Caco-2 (cell line): ENCODE measurements at regions not wholly inside any gene's neighbourhood (a gene's known extent, or its start where the extent isn't known, plus 50 kb on each side); places are given as distances from the start of the nearest gene placed in this dataset.
"Not testable (repeated sequence)": the region's sequence is repeated elsewhere in the genome, so short reads cannot be mapped to it uniquely, and the experiment has no call there.

Experiments used
- BruUV-seq: library from RNA; stranded (reverse); fragments of 400-500 nt; replicated peaks from 2 replicates; lab custom pipeline; 2021; lab: Mats Ljungman, UMichigan
- CTCF ChIA-PET: fragments of 300-600 bp; sonication (Branson Sonifier 250); formaldehyde crosslinking; loops from one replicate; lab custom pipeline; 2022; ENCODE audit warnings: antibody characterized with exemption; lab: Charles Lee
- POLR2A ChIA-PET: fragments of 300-600 bp; sonication (Branson Sonifier 250); formaldehyde crosslinking; loops from one replicate; lab custom pipeline; 2022; ENCODE audit warnings: antibody characterized with exemption; lab: Charles Lee
- DNase-seq, 2 experiments: peaks; one replicate each; pipeline versions ENCODE4 v3.0.0 to v3.0.0-alpha.2; 2020 to 2022
- H3K27me3 ChIP-seq: replicated peaks from 2 replicates; pipeline ENCODE4 v1.6.0; 2011; ENCODE audit warnings: low read length; ENCODE audit not compliant: control insufficient read depth, insufficient read depth
- H3K36me3 ChIP-seq: 2 replicates; pipeline ENCODE4 v1.5.1; 2011; ENCODE audit warnings: low read length; ENCODE audit not compliant: control insufficient read depth, insufficient read depth
- H3K4me1 ChIP-seq: fragments of 250-450 bp; sonication (Bioruptor Pico); 2 replicates; pipeline ENCODE4 v1.5.1; 2020; ENCODE audit warnings: mild to moderate bottlenecking
- H3K4me3 ChIP-seq: 2 replicates; pipeline ENCODE4 v1.5.1; 2011; ENCODE audit warnings: low read depth, mild to moderate bottlenecking, control low read depth, low read length
- H3K9me3 ChIP-seq: fragments of 250-450 bp; sonication (Bioruptor Pico); 2 replicates; pipeline ENCODE4 v1.5.1; 2020; ENCODE audit warnings: mild to moderate bottlenecking, moderate library complexity
- H3K27ac Mint-ChIP-seq: one replicate; pipeline ENCODE4 v1.8.0; 2022; ENCODE audit warnings: mixed read lengths; ENCODE audit not compliant: unreplicated experiment
- H3K27me3 Mint-ChIP-seq: one replicate; pipeline ENCODE4 v1.8.0; 2022; ENCODE audit warnings: mixed read lengths; ENCODE audit not compliant: insufficient read depth, unreplicated experiment
- H3K36me3 Mint-ChIP-seq: one replicate; pipeline ENCODE4 v1.8.0; 2022; ENCODE audit warnings: mild to moderate bottlenecking, mixed read lengths; ENCODE audit not compliant: insufficient read depth, unreplicated experiment
- H3K4me1 Mint-ChIP-seq: one replicate; pipeline ENCODE4 v1.8.0; 2022; ENCODE audit warnings: low read depth, mixed read lengths; ENCODE audit not compliant: unreplicated experiment
- H3K4me3 Mint-ChIP-seq: one replicate; pipeline ENCODE4 v1.8.0; 2022; ENCODE audit warnings: mild to moderate bottlenecking, moderate library complexity, mixed read lengths; ENCODE audit not compliant: unreplicated experiment
- H3K9me3 Mint-ChIP-seq: one replicate; pipeline ENCODE4 v1.8.0; 2022; ENCODE audit warnings: mixed read lengths; ENCODE audit not compliant: unreplicated experiment
- CTCF ChIP-seq, 2 experiments: fragments of 200-600 bp in 1 of 2; IDR thresholded peaks; 1 replicate in 1 of 2; 2 replicates in 1 of 2; pipeline versions ENCODE4 v1.5.1 to v1.8.0; 2011 to 2022; ENCODE audit warnings: antibody characterized with exemption in 1 of 2, control low read depth in 1 of 2, inconsistent platforms in 1 of 2, low read depth in 1 of 2, low read length in 1 of 2, mild to moderate bottlenecking in 1 of 2, moderate library complexity in 1 of 2; ENCODE audit not compliant: insufficient read depth in 1 of 2, severe bottlenecking in 1 of 2, unreplicated experiment in 1 of 2
- intact Hi-C: fragments of 100-400 bp; cut with micrococcal nuclease; formaldehyde crosslinking; loops from one replicate; pipeline ENCODE4 v1.10.0; 2022; ENCODE audit not compliant: unreplicated experiment

- Histone ChIP-seq H3K9me3 (no peaks in the 10 kb centered on the region; the same call in 1 of the 2 replicates), H3K36me3 (no peaks in the 10 kb centered on the region), H3K4me1 (no peaks in the 10 kb centered on the region), H3K4me3 (no peak overlapping the region), H3K27me3 (no peaks in the 10 kb centered on the region)
- intact Hi-C loops, result no loop called here
- ChIA-PET CTCF (no interaction called here), POLR2A (no interaction called here)
- Mint-ChIP-seq H3K36me3 (no peaks in the 10 kb centered on the region), H3K9me3 (no peaks in the 10 kb centered on the region), H3K4me3 (no peak overlapping the region), H3K4me1 (no peaks in the 10 kb centered on the region), H3K27me3 (no peaks in the 10 kb centered on the region), H3K27ac (no peak overlapping the region)
- DNase-seq, result no peak
- BruUV-seq, result no TSS peak
- TF ChIP-seq CTCF (IDR thresholded peaks at IDR 0.05; ENCODE audit: insufficient read depth in 1 of 2, low read depth in 1 of 2, low read length in 1 of 2, severe bottlenecking in 1 of 2, unreplicated experiment in 1 of 2), result no peak
These were observed 196.5 kb upstream of the IRX5 start for GRCh38 chr16:54734156-54734555.

- H3K36me3 ChIP-seq, DNase-seq, H3K27me3 ChIP-seq, H3K4me1 Mint-ChIP-seq, H3K27me3 Mint-ChIP-seq, H3K4me3 ChIP-seq, H3K4me3 Mint-ChIP-seq, H3K9me3 Mint-ChIP-seq, H3K4me1 ChIP-seq, H3K27ac Mint-ChIP-seq, H3K9me3 ChIP-seq, H3K36me3 Mint-ChIP-seq, intact Hi-C loops, BruUV-seq, CTCF ChIA-PET, POLR2A ChIA-PET: not testable (repeated sequence)
These were observed 203.0 kb upstream of the IRX5 start for GRCh38 chr16:54727696-54728095.

- H3K27ac Mint-ChIP-seq, result no peak overlapping the region
- H3K4me3 Mint-ChIP-seq, result no peak overlapping the region
- no peak for DNase-seq
- no peak for TF ChIP-seq CTCF (IDR thresholded peaks at IDR 0.05; ENCODE audit: insufficient read depth in 1 of 2, low read depth in 1 of 2, low read length in 1 of 2, severe bottlenecking in 1 of 2, unreplicated experiment in 1 of 2)
- H3K4me1 Mint-ChIP-seq, result peaks cover 11% of the 10 kb centered on the region
- ChIA-PET CTCF (no interaction called here), POLR2A (no interaction called here)
- H3K9me3 ChIP-seq, result peaks cover 5% of the 10 kb centered on the region
- peaks cover 12% of the 10 kb centered on the region for H3K9me3 Mint-ChIP-seq
- intact Hi-C loops, result no loop called here
- H3K36me3 Mint-ChIP-seq, result no peaks in the 10 kb centered on the region
- H3K4me3 ChIP-seq, result no peak overlapping the region
- no TSS peak for BruUV-seq
- no peaks in the 10 kb centered on the region for H3K27me3 Mint-ChIP-seq
- no peaks in the 10 kb centered on the region for H3K27me3 ChIP-seq
- peaks cover 10% of the 10 kb centered on the region for H3K4me1 ChIP-seq
- no peaks in the 10 kb centered on the region for H3K36me3 ChIP-seq
These were observed 206.2 kb upstream of the IRX5 start for GRCh38 chr16:54724346-54724925.
